ENCODE measurements at regions not wholly inside any gene's neighbourhood (a gene's known extent, or its start where the extent isn't known, plus 50 kb on each side); places are given as distances from the start of the nearest gene placed in this dataset.

GRCh38 chr3:76177610-76178009 lies 392.3 kb upstream of the ZNF717 start:
- no TSS peak for BruUV-seq (replicated peaks)
- H4K20me1 ChIP-seq (replicated peaks; ENCODE audit: control insufficient read depth, insufficient read depth, low read length): no peaks in the 10 kb centered on the region
- ATAC-seq (no peak), DNase-seq (ENCODE audit: extremely low read depth in 1 of 4, low spot score in 3 of 4) (no peak), FAIRE-seq (no peak)
- no peaks in the 10 kb centered on the region for H3K36me3 ChIP-seq (ENCODE audit: control insufficient read depth, insufficient read depth, low read length)
- 0% methylated on average over 4 of the region's 4 CpGs for WGBS (ENCODE audit: insufficient coverage, low coverage, missing lambda C conversion rate)
- POLR2A ChIA-PET: no interaction called here
- H3K4me1 ChIP-seq (replicated peaks in 1 of 2; ENCODE audit: control insufficient read depth in 2 of 2, insufficient read depth in 2 of 2, low read length in 2 of 2): no peaks in the 10 kb centered on the region
- no peak overlapping the region for H3K4me2 ChIP-seq (ENCODE audit: insufficient read depth, low read length)
- CTCF ChIA-PET (ENCODE audit: low intra/inter-chr PET ratio): no interaction called here
- no peaks in the 10 kb centered on the region for H3K9me3 ChIP-seq (replicated peaks; ENCODE audit: control insufficient read depth, insufficient read depth, low read depth, low read length)
- intact Hi-C loops (cut with micrococcal nuclease) (no loop called here), in situ Hi-C loops (cut with MboI) (no loop called here)
- H3K27me3 ChIP-seq (ENCODE audit: control insufficient read depth in 2 of 2, insufficient read depth in 2 of 2, low read length in 2 of 2): no peaks in the 10 kb centered on the region
- H3K9me1 ChIP-seq (ENCODE audit: control insufficient read depth, insufficient read depth, low read length): no peaks in the 10 kb centered on the region
- no peak overlapping the region for H2AFZ ChIP-seq (ENCODE audit: low read depth, low read length)
- H3K4me3 ChIP-seq: no peak overlapping the region
- no peak for TF ChIP-seq ARID1B (IDR thresholded peaks at IDR 0.05)
- no peak for TF ChIP-seq EP400 (IDR thresholded peaks at IDR 0.05)
- no peak for TF ChIP-seq ZNF655 (CRISPR knock-in tag; IDR thresholded peaks at IDR 0.05)
- TF ChIP-seq TAF1 (IDR thresholded peaks at IDR 0.05; ENCODE audit: control insufficient read depth, extremely low read depth, insufficient read depth, low read length, severe bottlenecking): no peak
- TF ChIP-seq ZC3H8 (IDR thresholded peaks at IDR 0.05): no peak
- no peak for TF ChIP-seq CHD2 (IDR thresholded peaks at IDR 0.05; ENCODE audit: low read depth, low read length)
- no peak for TF ChIP-seq NR2F6 (CRISPR knock-in tag; IDR thresholded peaks at IDR 0.05)
- TF ChIP-seq SRSF3 (IDR thresholded peaks at IDR 0.05; ENCODE audit: insufficient read depth, low read length): no peak
- no peak for TF ChIP-seq XRCC3 (IDR thresholded peaks at IDR 0.05)
- TF ChIP-seq ZFX (CRISPR knock-in tag; IDR thresholded peaks at IDR 0.05): no peak
- TF ChIP-seq CTBP1 (IDR thresholded peaks at IDR 0.05; ENCODE audit: borderline replicate concordance): no peak
- no peak overlapping the region for H3K9ac ChIP-seq (ENCODE audit: insufficient read depth in 1 of 2, low read depth in 2 of 2, low read length in 2 of 2)
- no peak overlapping the region for H3K27ac ChIP-seq (ENCODE audit: extremely low read depth, low read depth, low read length)
- H3K79me2 ChIP-seq (ENCODE audit: control insufficient read depth, insufficient read depth, low read length): no peaks in the 10 kb centered on the region

Data from K562 (cell line).